ENCODE measurements at regions not wholly inside any gene's neighbourhood (a gene's known extent, or its start where the extent isn't known, plus 50 kb on each side); places are given as distances from the start of the nearest gene placed in this dataset.
"Not testable (repeated sequence)": the region's sequence is repeated elsewhere in the genome, so short reads cannot be mapped to it uniquely, and the experiment has no call there.

DNA sequence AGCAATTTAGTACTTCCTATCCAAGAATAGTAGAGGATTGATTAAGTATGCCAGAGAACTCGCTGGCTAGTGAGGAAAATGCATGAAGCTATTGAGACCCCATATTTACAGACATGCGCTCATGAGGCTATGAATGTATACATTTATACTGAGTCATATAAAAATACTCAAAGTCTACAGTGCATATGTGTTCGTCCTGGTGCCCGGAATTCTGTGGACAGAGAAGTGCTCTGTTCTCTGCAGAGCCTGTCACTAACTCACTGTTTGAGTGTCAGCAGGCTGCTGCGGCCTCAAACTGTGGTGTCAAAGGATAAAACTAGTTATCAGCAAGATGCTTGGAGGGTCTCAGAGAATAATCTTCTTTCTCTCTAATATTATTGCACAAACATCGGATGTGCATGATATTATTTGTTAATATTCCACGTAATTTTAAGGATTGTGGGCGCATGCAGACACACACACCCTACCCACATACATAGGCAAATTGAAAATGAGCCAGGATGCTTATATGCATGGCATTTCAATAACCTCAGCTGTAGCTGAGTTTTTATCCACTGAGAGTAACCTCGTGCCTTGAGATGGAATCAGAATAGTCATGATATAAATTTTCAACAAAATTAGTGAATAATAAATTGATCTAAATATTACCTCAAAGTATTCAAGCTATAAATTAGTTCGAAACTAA, 50.0 kb upstream of the TSC22D2 start:
- intact Hi-C loops (cut with micrococcal nuclease) = no loop called here
- ATAC-seq = no peak
- DNase-seq = no peak

DNA sequence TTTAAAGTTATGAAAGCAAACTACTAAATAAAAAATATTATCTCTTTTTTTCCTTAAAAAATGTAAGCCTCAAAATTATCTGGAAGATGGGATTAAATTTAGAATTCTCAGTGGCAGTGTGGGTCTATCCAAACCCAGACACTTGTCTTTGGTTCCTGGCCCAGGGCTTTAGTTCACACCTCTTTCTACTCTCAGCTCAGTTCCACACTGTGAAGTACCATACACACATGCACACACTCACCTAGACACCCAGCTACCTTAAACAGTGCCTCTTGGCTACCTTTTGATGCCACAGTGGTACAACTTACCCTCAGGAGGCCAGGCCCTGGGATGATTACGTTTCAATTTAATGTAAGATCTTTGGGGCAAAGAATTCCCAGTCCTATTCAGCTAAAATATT, 51.0 kb upstream of the TSC22D2 start:
- DNase-seq (no peak), ATAC-seq (peak; percentile 75)
- intact Hi-C loops (cut with micrococcal nuclease) = no loop called here

DNA sequence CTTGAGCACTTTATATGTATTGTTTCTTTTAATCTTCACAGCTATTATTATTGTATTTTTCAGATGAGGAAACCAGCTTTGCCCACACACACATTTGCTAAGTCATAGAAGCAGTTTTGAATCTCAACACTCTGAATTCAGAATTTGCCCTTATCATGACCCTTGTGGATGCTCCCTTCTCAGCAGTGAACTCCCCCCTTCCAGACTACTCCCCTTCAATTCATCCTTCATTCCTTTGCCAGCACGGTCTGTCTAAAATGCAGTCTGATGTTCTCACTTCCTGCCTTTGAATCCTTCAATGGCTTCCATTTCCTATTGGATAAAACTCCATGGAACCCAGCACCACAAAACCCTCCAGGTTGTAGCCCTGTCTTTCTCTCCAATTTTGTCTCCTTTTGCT, 52.5 kb upstream of the TSC22D2 start:
- intact Hi-C loops (cut with micrococcal nuclease) = no loop called here

GRCh38 chr3:150352931-150353330, 55.2 kb upstream of the TSC22D2 start:
- DNase-seq (no peak), ATAC-seq (no peak)
- intact Hi-C loops (cut with micrococcal nuclease) = no loop called here

More for the DNA sequence above, 52.5 kb upstream of the TSC22D2 start:
- no peak for ATAC-seq
- no peak for DNase-seq

DNA sequence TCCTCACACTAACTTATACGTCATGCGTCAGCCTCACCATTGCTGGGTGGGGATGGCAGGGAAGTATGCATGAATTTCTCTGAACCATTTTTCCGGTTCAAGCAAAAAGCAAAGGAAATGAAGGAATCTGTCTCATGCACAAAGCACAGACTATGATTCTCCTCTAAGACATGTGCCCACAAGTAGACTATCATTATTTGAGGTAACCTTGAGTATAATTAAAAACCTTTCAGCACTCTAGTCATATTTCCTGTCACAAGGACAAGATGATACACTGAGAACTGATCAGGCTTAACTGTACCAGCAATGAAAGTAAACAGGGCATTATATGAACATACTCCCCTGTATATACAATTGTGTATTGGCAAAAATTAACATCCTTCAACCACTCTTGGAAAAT, 56.7 kb upstream of the TSC22D2 start:
- intact Hi-C loops (cut with micrococcal nuclease) = no loop called here

GRCh38 chr3:150349314-150350097, 58.6 kb upstream of the TSC22D2 start:
- DNase-seq (peak; percentile 82), ATAC-seq (peak; percentile 97)
- intact Hi-C loops (cut with micrococcal nuclease) = no loop called here

More for the DNA sequence above, 56.7 kb upstream of the TSC22D2 start:
- no peak for ATAC-seq
- no peak for DNase-seq

GRCh38 chr3:150348500-150348899, 59.6 kb upstream of the TSC22D2 start:
- ATAC-seq (peak; percentile 84), DNase-seq (no peak)
- intact Hi-C loops (cut with micrococcal nuclease) = no loop called here

DNA sequence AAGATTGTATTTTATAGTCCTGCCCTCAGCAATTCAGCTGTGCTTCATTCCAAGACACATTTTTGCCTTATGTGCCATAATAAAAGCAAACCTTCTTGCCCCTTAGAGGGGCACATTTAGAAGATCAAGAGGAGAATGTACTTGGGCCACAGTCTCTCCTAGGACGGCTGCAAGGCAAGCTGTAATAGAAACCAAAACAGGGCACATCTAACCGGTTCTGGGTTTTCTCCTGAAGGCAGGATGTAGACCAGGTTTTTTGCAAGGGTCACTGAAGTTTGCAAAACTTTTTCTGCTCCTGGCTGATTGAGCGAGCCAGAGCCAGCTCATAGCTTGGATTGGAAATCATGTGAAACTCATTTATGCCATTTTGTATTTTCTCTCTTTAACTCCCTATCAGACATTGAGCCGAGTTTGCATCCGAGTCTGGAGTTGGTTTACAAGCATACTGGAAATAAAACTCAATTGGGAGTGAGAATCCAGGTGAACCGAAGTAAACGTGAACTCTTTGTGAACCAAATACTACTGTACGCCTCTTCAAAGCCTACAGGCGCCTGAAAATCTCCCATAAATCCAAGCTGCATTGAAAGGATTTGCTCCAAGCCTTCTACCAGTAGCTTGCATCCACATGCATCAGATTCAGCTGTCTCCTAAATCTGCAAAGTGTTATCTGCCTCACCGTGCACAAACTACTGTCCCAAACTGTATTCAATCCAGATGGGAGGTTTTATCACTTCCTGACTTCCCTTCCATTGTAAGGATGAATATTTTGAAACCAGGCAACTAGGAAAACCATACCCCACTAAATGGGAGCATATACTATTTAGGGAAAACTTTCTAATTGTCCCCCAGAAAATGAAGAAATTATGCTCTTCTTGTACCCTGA, 60.9 kb upstream of the TSC22D2 start:
- ATAC-seq (no peak), DNase-seq (no peak)
- intact Hi-C loops (cut with micrococcal nuclease) = no loop called here

- ATAC-seq (no peak), DNase-seq (no peak)
- intact Hi-C loops (cut with micrococcal nuclease) = no loop called here
Measured at GRCh38 chr3:150346266-150346665, 61.8 kb upstream of the TSC22D2 start.

DNA sequence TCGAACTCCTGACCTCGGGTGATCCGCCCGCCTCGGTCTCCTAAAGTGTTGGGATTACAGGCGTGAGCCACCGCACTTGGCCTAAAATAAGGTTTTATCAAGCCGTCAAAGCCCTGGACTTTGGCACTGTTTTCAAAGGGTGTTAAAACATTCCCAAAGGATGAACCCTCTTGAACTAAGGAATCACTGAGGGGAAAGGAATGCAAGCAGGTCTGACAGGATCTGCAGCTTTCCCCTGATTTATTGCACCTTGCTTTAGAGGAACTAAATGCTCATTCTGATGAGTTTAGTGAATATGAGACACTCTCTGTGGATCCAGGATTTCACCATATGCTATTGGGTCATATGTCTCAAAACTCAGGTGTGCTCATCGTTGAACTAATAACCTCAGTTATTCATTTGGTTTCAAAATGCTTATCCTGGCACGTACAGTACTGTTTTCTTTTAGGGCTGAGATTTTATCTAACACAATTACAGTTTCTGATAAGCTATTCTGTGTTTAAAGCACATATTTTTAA, 63.0 kb upstream of the TSC22D2 start:
- ATAC-seq (no peak), DNase-seq (no peak)
- intact Hi-C loops (cut with micrococcal nuclease) = no loop called here

- intact Hi-C loops (cut with micrococcal nuclease) = no loop called here
- no peak for DNase-seq
- no peak for ATAC-seq
Measured at GRCh38 chr3:150344079-150344759, 63.9 kb upstream of the TSC22D2 start.

GRCh38 chr3:150342896-150343467, 65.1 kb upstream of the TSC22D2 start:
- DNase-seq (no peak), ATAC-seq (no peak)
- intact Hi-C loops (cut with micrococcal nuclease) = no loop called here

DNA sequence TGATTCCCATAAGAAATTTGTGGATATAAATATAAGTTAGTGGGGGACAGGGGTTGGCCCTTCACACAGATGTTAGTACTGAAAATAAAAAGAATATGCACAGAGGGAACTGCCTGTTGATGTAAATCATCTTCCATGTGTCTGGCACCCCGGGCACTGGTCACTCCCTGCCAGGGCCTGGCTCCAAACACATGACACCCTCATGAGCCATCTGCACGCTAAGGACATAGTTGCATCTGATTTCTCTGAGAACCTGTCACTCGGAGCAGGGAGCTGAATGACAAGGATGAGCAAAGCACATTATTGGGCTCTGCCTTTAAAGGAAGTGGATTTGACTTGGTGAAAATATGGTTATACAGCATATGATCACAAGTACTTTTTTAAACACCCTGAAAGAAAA, 66.2 kb upstream of the TSC22D2 start:
- DNase-seq (no peak), ATAC-seq (peak; percentile 63)
- intact Hi-C loops (cut with micrococcal nuclease) = no loop called here

DNA sequence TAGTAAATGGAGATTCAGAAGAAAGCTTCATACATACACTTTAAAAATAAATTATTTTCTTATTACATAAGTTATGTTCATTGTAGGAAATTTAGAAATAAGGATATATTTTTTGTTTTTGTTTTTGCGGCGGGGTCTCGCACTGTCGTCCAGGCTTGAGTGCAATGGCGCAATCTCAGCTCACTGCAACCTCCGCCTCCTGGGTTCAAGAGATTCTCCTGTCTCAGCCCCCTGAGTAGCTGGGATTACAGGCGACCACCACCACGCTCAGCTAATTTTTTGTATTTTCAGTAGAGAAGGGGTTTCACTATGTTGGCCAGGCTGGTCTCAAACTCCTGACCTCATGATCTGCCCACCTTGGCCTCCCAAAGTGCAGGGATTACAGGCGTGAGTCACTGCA, 71.7 kb upstream of the TSC22D2 start:
- DNase-seq = not testable (repeated sequence)

DNA sequence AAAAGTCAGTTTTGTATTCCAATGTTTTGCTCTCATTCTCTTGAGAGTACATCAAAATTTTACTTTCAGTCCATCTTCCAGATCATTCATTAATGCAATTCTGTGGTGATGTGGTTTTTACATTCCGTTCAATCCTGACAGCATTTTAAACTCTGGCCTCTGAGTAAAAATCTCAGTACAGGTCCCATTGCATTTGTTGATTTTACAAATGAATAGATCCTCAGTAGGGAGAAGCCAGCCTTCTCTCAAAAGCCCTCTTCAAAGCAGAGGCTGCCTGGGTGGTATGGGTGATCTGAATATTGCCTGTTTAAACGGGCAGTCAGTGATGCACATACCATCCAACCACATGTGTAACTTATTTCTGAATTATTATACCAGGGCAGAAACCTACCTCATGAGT, 72.5 kb upstream of the TSC22D2 start:
- DNase-seq = no peak
- no peak for ATAC-seq
- intact Hi-C loops (cut with micrococcal nuclease) = no loop called here

More for the DNA sequence above, 71.7 kb upstream of the TSC22D2 start:
- ATAC-seq; intact Hi-C loops (cut with micrococcal nuclease): not testable (repeated sequence)

- intact Hi-C loops (cut with micrococcal nuclease) = no loop called here
- ATAC-seq = no peak
- DNase-seq = no peak
Measured at GRCh38 chr3:150334974-150335373, 73.1 kb upstream of the TSC22D2 start.

GRCh38 chr3:150333477-150333876, 74.6 kb upstream of the TSC22D2 start:
- intact Hi-C loops (cut with micrococcal nuclease) = no loop called here
- no peak for ATAC-seq
- no peak for DNase-seq

DNA sequence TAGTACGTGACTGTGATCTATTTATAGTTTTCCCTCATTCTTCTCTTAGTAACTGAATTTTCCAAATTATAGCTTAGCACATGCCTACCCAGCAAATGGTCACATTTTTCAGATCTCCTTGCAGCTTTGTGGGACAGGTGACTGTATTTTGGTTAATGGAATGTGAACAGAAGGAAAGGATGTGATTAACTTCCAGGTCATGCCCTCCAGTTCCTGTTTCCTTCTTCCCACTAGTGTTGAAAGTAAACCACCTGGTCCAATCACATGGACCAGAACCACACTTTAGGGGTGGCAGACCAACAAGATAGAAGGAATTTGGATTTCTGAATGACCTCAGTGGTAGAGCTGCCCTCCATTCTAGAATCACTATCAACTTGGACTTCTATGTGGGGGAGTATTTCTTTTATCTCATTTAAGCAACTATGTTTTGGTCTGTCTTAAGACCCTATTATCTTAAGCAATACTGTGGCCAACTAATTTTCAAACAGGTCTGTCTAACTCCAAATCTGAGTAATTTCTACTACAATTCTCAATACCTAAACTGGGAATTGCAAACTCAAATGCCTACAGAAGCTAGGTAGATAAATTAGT, 76.0 kb upstream of the TSC22D2 start:
- ATAC-seq = no peak
- no peak for DNase-seq
- intact Hi-C loops (cut with micrococcal nuclease) = no loop called here
